ENCODE measurements at regions not wholly inside any gene's neighbourhood (a gene's known extent, or its start where the extent isn't known, plus 50 kb on each side); places are given as distances from the start of the nearest gene placed in this dataset.
"Not testable (repeated sequence)": the region's sequence is repeated elsewhere in the genome, so short reads cannot be mapped to it uniquely, and the experiment has no call there.

- H3K27ac ChIP-seq (ENCODE audit: low read length) = no peak overlapping the region
- H3K36me3 ChIP-seq (ENCODE audit: control insufficient read depth, insufficient read depth, low read length) = no peaks in the 10 kb centered on the region
- H3K9me3 ChIP-seq (ENCODE audit: control insufficient read depth, insufficient read depth, low read length) = no peaks in the 10 kb centered on the region
- no peak for DNase-seq (ENCODE audit: low read depth, low spot score)
- H3K4me3 ChIP-seq (ENCODE audit: low read length) = no peak overlapping the region
- WGBS (ENCODE audit: insufficient coverage, insufficient read length) = no CpG with 5 or more reads among the region's 4 CpGs
- H3K27me3 ChIP-seq (ENCODE audit: control insufficient read depth, insufficient read depth, low read length) = no peaks in the 10 kb centered on the region
- no peaks in the 10 kb centered on the region for H3K4me1 ChIP-seq (ENCODE audit: control insufficient read depth, insufficient read depth, low read length)
Observed at GRCh38 chr6:76214546-76214945, 142.1 kb upstream of the IMPG1 start.

- Histone ChIP-seq H3K4me1 (ENCODE audit: control insufficient read depth, insufficient read depth, low read length) (no peaks in the 10 kb centered on the region), H3K27ac (ENCODE audit: low read length) (no peak overlapping the region), H3K4me3 (ENCODE audit: low read length) (no peak overlapping the region), H3K36me3 (ENCODE audit: control insufficient read depth, insufficient read depth, low read length) (no peaks in the 10 kb centered on the region), H3K9me3 (ENCODE audit: control insufficient read depth, insufficient read depth, low read length) (no peaks in the 10 kb centered on the region), H3K27me3 (ENCODE audit: control insufficient read depth, insufficient read depth, low read length) (no peaks in the 10 kb centered on the region)
- no peak for DNase-seq (ENCODE audit: low read depth, low spot score)
- no CpG with 5 or more reads among the region's 1 CpG for WGBS (ENCODE audit: insufficient coverage, insufficient read length)
Observed at GRCh38 chr6:76174722-76175121, 102.3 kb upstream of the IMPG1 start.

- no peaks in the 10 kb centered on the region for H3K4me1 ChIP-seq (ENCODE audit: control insufficient read depth, insufficient read depth, low read length)
- no peaks in the 10 kb centered on the region; the same call in 1 of the 2 replicates for H3K9me3 ChIP-seq (ENCODE audit: control insufficient read depth, insufficient read depth, low read length)
- no peaks in the 10 kb centered on the region for H3K36me3 ChIP-seq (ENCODE audit: control insufficient read depth, insufficient read depth, low read length)
- H3K4me3 ChIP-seq (ENCODE audit: low read length) = no peak overlapping the region
- no peak overlapping the region for H3K27ac ChIP-seq (ENCODE audit: low read length)
- no peak for DNase-seq (ENCODE audit: low read depth, low spot score)
- no CpG with 5 or more reads among the region's 1 CpG for WGBS (ENCODE audit: insufficient coverage, insufficient read length)
- no peaks in the 10 kb centered on the region for H3K27me3 ChIP-seq (ENCODE audit: control insufficient read depth, insufficient read depth, low read length)
Observed at GRCh38 chr6:76166874-76167273, 94.4 kb upstream of the IMPG1 start.

- no peak overlapping the region for H3K4me3 ChIP-seq (ENCODE audit: low read length)
- no peak for DNase-seq (ENCODE audit: low read depth, low spot score)
- no peaks in the 10 kb centered on the region; the same call in 1 of the 2 replicates for H3K9me3 ChIP-seq (ENCODE audit: control insufficient read depth, insufficient read depth, low read length)
- H3K27ac ChIP-seq (ENCODE audit: low read length) = no peak overlapping the region
- no peaks in the 10 kb centered on the region for H3K4me1 ChIP-seq (ENCODE audit: control insufficient read depth, insufficient read depth, low read length)
- H3K27me3 ChIP-seq (ENCODE audit: control insufficient read depth, insufficient read depth, low read length) = no peaks in the 10 kb centered on the region
- WGBS (ENCODE audit: insufficient coverage, insufficient read length) = no CpG with 5 or more reads among the region's 6 CpGs
- no peaks in the 10 kb centered on the region for H3K36me3 ChIP-seq (ENCODE audit: control insufficient read depth, insufficient read depth, low read length)
Observed at GRCh38 chr6:76166297-76166696, 93.8 kb upstream of the IMPG1 start.

GRCh38 chr6:76165471-76166221, 93.2 kb upstream of the IMPG1 start:
- no CpG with 5 or more reads among the region's 23 CpGs for WGBS (ENCODE audit: insufficient coverage, insufficient read length)
- Histone ChIP-seq H3K9me3 (ENCODE audit: control insufficient read depth, insufficient read depth, low read length) (no peaks in the 10 kb centered on the region; the same call in 1 of the 2 replicates), H3K27ac (ENCODE audit: low read length) (no peak overlapping the region), H3K4me3 (ENCODE audit: low read length) (no peak overlapping the region), H3K4me1 (ENCODE audit: control insufficient read depth, insufficient read depth, low read length) (no peaks in the 10 kb centered on the region), H3K36me3 (ENCODE audit: control insufficient read depth, insufficient read depth, low read length) (no peaks in the 10 kb centered on the region), H3K27me3 (ENCODE audit: control insufficient read depth, insufficient read depth, low read length) (no peaks in the 10 kb centered on the region)
- DNase-seq (ENCODE audit: low read depth, low spot score) = no peak

- no peak for DNase-seq (ENCODE audit: low read depth, low spot score)
- Histone ChIP-seq H3K27me3 (ENCODE audit: control insufficient read depth, insufficient read depth, low read length) (no peaks in the 10 kb centered on the region), H3K4me3 (ENCODE audit: low read length) (no peak overlapping the region), H3K27ac (ENCODE audit: low read length) (no peak overlapping the region), H3K4me1 (ENCODE audit: control insufficient read depth, insufficient read depth, low read length) (no peaks in the 10 kb centered on the region), H3K9me3 (ENCODE audit: control insufficient read depth, insufficient read depth, low read length) (no peaks in the 10 kb centered on the region; the same call in 1 of the 2 replicates), H3K36me3 (ENCODE audit: control insufficient read depth, insufficient read depth, low read length) (no peaks in the 10 kb centered on the region)
- WGBS (ENCODE audit: insufficient coverage, insufficient read length) = no CpG with 5 or more reads among the region's 2 CpGs
Observed at GRCh38 chr6:76162811-76163210, 90.3 kb upstream of the IMPG1 start.

GRCh38 chr6:76157800-76158199, 85.3 kb upstream of the IMPG1 start:
- H3K27me3 ChIP-seq (ENCODE audit: control insufficient read depth, insufficient read depth, low read length); H3K9me3 ChIP-seq (ENCODE audit: control insufficient read depth, insufficient read depth, low read length); H3K4me1 ChIP-seq (ENCODE audit: control insufficient read depth, insufficient read depth, low read length); DNase-seq (ENCODE audit: low read depth, low spot score); H3K27ac ChIP-seq (ENCODE audit: low read length); H3K4me3 ChIP-seq (ENCODE audit: low read length); H3K36me3 ChIP-seq (ENCODE audit: control insufficient read depth, insufficient read depth, low read length): not testable (repeated sequence)
- no CpG with 5 or more reads among the region's 6 CpGs for WGBS (ENCODE audit: insufficient coverage, insufficient read length)

- no peaks in the 10 kb centered on the region for H3K9me3 ChIP-seq (ENCODE audit: control insufficient read depth, insufficient read depth, low read length)
- no peak overlapping the region for H3K27ac ChIP-seq (ENCODE audit: low read length)
- WGBS (ENCODE audit: insufficient coverage, insufficient read length) = no CpG with 5 or more reads among the region's 1 CpG
Observed at GRCh38 chr6:76135481-76135880, 63.0 kb upstream of the IMPG1 start.

GRCh38 chr6:76134651-76135050, 62.2 kb upstream of the IMPG1 start:
- Histone ChIP-seq H3K4me3 (ENCODE audit: low read length) (no peak overlapping the region), H3K36me3 (ENCODE audit: control insufficient read depth, insufficient read depth, low read length) (no peaks in the 10 kb centered on the region), H3K27ac (ENCODE audit: low read length) (no peak overlapping the region), H3K4me1 (ENCODE audit: control insufficient read depth, insufficient read depth, low read length) (no peaks in the 10 kb centered on the region), H3K9me3 (ENCODE audit: control insufficient read depth, insufficient read depth, low read length) (no peaks in the 10 kb centered on the region), H3K27me3 (ENCODE audit: control insufficient read depth, insufficient read depth, low read length) (no peaks in the 10 kb centered on the region)
- no CpG with 5 or more reads among the region's 2 CpGs for WGBS (ENCODE audit: insufficient coverage, insufficient read length)
- DNase-seq (ENCODE audit: low read depth, low spot score) = no peak

More at GRCh38 chr6:76135481-76135880, 63.0 kb upstream of the IMPG1 start:
- DNase-seq (ENCODE audit: low read depth, low spot score) = no peak
- no peaks in the 10 kb centered on the region for H3K36me3 ChIP-seq (ENCODE audit: control insufficient read depth, insufficient read depth, low read length)
- no peak overlapping the region for H3K4me3 ChIP-seq (ENCODE audit: low read length)
- no peaks in the 10 kb centered on the region for H3K4me1 ChIP-seq (ENCODE audit: control insufficient read depth, insufficient read depth, low read length)
- H3K27me3 ChIP-seq (ENCODE audit: control insufficient read depth, insufficient read depth, low read length) = no peaks in the 10 kb centered on the region

- H3K27ac ChIP-seq (ENCODE audit: low read length) = no peak overlapping the region
- WGBS (ENCODE audit: insufficient coverage, insufficient read length) = no CpG with 5 or more reads among the region's 1 CpG
- peaks cover 46% of the 10 kb centered on the region for H3K27me3 ChIP-seq (ENCODE audit: control insufficient read depth, insufficient read depth, low read length)
Observed at GRCh38 chr6:76124018-76124417, 51.6 kb upstream of the IMPG1 start.

More at GRCh38 chr6:76124018-76124417, 51.6 kb upstream of the IMPG1 start:
- Histone ChIP-seq H3K4me3 (ENCODE audit: low read length) (no peak overlapping the region), H3K9me3 (ENCODE audit: control insufficient read depth, insufficient read depth, low read length) (no peaks in the 10 kb centered on the region), H3K36me3 (ENCODE audit: control insufficient read depth, insufficient read depth, low read length) (no peaks in the 10 kb centered on the region), H3K4me1 (ENCODE audit: control insufficient read depth, insufficient read depth, low read length) (peaks cover 1% of the 10 kb centered on the region; the same call in 1 of the 2 replicates)
- no peak for DNase-seq (ENCODE audit: low read depth, low spot score)

All from iPS DF 6.9 (cell line).